ENCODE measurements at regions not wholly inside any gene's neighbourhood (a gene's known extent, or its start where the extent isn't known, plus 50 kb on each side); places are given as distances from the start of the nearest gene placed in this dataset.

GRCh38 chr16:79656553-79657115 is 56.1 kb upstream of the MAF start:
- DNase-seq (ENCODE audit: low read depth), result no peak

GRCh38 chr16:79653373-79653891 is 52.9 kb upstream of the MAF start:
- no peak for DNase-seq (ENCODE audit: low read depth)

- DNase-seq (ENCODE audit: low read depth), result no peak
These were observed 50.8 kb upstream of the MAF start for GRCh38 chr16:79651363-79651762.

All from activated T-helper 1 cell treated with Interleukin-2 at 50 U/mL for 16 hours (primary cell).